Lower leg skin (tissue), 3 donors: ENCODE measurements at regions not wholly inside any gene's neighbourhood (a gene's known extent, or its start where the extent isn't known, plus 50 kb on each side); places are given as distances from the start of the nearest gene placed in this dataset.

Experiments used
- POLR2A ChIP-seq, 2 donors: fragments of 450-650 bp; IDR thresholded peaks; one replicate each; pipeline ENCODE4 v1.6.1; 2016 to 2017; ENCODE audit warnings: antibody characterized with exemption in 2 of 2, mild to moderate bottlenecking in 1 of 2, moderate library complexity in 1 of 2
- TF ChIP-seq, protein P1 (sequence below), 3 donors: fragments of 450-650 bp; IDR thresholded peaks; one replicate each; pipeline ENCODE4 v1.5.1; 2016; ENCODE audit warnings: antibody characterized with exemption in 3 of 3, mild to moderate bottlenecking in 3 of 3, moderate library complexity in 2 of 3

DNA sequence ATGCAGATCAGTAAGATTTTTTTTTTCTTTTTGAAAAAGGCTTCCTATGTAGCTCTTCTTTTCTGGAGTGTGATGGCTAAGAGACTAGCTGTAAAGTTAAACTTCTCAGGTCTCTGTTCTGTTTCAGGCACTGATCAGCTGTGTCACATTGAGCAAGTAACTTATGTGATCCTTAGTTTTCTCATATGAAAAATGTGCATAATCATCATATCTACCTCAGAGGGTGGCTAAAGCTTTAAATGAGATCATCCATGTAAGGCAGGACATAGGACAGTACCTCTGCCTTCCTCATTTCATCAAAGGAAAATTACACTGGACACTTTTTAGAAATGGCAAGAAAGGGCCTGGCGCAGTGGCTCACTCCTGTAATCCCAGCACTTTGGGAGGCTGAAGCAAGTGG, 235.9 kb upstream of the TYRP1 start:
- TF ChIP-seq, protein P1, sequence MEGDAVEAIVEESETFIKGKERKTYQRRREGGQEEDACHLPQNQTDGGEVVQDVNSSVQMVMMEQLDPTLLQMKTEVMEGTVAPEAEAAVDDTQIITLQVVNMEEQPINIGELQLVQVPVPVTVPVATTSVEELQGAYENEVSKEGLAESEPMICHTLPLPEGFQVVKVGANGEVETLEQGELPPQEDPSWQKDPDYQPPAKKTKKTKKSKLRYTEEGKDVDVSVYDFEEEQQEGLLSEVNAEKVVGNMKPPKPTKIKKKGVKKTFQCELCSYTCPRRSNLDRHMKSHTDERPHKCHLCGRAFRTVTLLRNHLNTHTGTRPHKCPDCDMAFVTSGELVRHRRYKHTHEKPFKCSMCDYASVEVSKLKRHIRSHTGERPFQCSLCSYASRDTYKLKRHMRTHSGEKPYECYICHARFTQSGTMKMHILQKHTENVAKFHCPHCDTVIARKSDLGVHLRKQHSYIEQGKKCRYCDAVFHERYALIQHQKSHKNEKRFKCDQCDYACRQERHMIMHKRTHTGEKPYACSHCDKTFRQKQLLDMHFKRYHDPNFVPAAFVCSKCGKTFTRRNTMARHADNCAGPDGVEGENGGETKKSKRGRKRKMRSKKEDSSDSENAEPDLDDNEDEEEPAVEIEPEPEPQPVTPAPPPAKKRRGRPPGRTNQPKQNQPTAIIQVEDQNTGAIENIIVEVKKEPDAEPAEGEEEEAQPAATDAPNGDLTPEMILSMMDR (IDR thresholded peaks at IDR 0.05) = no peak
- no peak for TF ChIP-seq POLR2A (IDR thresholded peaks at IDR 0.05)
